GM10248 (cell line): ENCODE measurements at regions not wholly inside any gene's neighbourhood (a gene's known extent, or its start where the extent isn't known, plus 50 kb on each side); places are given as distances from the start of the nearest gene placed in this dataset.

ENCODE experiments used
- CTCF ChIA-PET: fragments of 300-600 bp; sonication (Branson Sonifier 250); formaldehyde crosslinking; extraction: SDS; loops from one replicate; lab custom pipeline; 2021; ENCODE audit warnings: antibody characterized with exemption; lab: Yijun Ruan, JAX
- POLR2A ChIA-PET: fragments of 350-650 bp; sonication (Branson Sonifier 250); formaldehyde crosslinking; extraction: SDS; loops from one replicate; lab custom pipeline; 2020; ENCODE audit warnings: antibody characterized with exemption; lab: Yijun Ruan, JAX
- DNase-seq: peaks from one replicate; pipeline ENCODE4 v3.0.0; 2012; ENCODE audit errors: extremely low spot score
- TF ChIP-seq, protein P1 (sequence below): IDR thresholded peaks from 2 replicates; pipeline ENCODE4 v1.5.1; 2012; ENCODE audit warnings: mild to moderate bottlenecking, low read depth; ENCODE audit errors: extremely low read depth, missing control alignments, control extremely low read depth

DNA sequence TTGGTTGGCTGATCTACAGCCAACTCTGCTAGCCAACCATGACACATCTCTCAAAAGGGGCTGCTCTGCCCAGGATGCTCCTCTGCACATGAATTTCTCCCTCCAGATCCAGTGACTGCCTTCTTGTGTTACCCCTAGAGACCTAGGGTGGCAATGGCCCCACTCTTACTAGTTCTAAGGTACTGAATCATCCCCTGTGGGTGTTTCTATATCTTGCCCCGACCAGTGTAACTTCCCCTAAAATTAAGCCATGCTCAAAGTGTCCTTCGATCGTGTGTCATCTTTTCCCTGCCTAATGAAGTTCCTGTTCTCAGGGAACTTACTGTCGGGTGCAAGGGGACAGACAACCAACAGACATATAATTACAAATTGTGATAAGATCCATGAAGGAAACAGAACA, 113.3 kb downstream of the FAM76B start:
- TF ChIP-seq, protein P1, sequence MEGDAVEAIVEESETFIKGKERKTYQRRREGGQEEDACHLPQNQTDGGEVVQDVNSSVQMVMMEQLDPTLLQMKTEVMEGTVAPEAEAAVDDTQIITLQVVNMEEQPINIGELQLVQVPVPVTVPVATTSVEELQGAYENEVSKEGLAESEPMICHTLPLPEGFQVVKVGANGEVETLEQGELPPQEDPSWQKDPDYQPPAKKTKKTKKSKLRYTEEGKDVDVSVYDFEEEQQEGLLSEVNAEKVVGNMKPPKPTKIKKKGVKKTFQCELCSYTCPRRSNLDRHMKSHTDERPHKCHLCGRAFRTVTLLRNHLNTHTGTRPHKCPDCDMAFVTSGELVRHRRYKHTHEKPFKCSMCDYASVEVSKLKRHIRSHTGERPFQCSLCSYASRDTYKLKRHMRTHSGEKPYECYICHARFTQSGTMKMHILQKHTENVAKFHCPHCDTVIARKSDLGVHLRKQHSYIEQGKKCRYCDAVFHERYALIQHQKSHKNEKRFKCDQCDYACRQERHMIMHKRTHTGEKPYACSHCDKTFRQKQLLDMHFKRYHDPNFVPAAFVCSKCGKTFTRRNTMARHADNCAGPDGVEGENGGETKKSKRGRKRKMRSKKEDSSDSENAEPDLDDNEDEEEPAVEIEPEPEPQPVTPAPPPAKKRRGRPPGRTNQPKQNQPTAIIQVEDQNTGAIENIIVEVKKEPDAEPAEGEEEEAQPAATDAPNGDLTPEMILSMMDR, result no peak
- no peak for DNase-seq
- POLR2A ChIA-PET, result no interaction called here
- CTCF ChIA-PET, result no interaction called here

DNA sequence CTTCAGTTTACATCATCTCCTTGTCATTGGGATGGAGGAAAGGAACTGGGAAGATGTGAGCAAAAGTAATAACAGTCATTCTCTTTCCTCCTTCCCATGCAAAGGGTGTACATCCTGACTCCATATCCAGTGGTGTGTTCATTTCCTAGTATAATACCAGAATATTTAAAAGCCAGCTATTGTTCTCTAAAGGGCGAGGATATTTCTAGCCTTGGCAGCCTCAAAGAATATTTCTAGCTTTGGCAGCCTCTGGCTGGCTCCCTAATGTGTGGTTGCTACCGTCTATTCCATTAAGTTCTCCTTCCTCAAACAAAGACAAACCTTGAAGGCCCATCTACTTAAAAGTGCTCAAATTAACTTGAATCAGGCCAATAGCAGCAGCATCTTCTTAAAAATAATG, 114.0 kb downstream of the FAM76B start:
- TF ChIP-seq, protein P1, result no peak
- DNase-seq, result no peak
- POLR2A ChIA-PET, result no interaction called here
- CTCF ChIA-PET, result interaction anchor here (1.3 kb wide), 1 partner anchor 30 kb away, joined by 5 read pairs; no protein-coding TSS in a partner anchor

DNA sequence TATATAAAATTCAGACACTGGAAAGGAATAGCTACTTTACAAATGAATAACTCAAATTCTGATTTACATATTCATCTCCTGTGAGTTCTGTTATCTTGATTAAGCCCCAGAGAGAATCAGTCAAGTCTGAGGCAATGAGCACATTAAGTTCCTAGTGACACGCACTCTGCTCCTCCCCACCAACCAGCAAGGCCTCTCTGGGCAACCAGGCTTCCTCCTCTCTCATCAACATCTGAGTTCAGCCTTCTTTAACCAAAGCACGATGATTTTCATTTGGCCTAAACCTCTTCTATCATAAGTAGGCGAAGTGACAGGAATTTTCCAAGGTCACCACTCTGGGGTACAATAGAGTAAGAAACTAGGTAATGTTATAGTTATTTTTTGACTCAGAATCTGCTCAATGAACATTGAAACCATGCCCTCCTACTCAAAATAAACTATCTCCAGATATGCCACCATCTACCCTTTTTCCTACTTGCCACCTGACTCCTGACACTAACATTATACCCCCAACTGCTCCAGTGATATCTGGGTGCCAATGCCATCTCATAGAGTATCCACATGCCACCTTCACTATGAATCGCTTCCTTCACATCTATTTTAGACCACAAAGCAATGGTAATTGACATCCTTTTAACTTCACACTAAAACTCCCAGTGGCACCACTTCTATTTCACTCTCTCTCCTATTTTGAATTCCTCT, 114.8 kb downstream of the FAM76B start:
- TF ChIP-seq, protein P1, result no peak
- ChIA-PET CTCF (interaction anchor here (1.3 to 3.3 kb wide), 3 partner anchors 9 to 38 kb away, joined by 3 to 10 read pairs (median 5); no protein-coding TSS in a partner anchor), POLR2A (no interaction called here)
- no peak for DNase-seq

DNA sequence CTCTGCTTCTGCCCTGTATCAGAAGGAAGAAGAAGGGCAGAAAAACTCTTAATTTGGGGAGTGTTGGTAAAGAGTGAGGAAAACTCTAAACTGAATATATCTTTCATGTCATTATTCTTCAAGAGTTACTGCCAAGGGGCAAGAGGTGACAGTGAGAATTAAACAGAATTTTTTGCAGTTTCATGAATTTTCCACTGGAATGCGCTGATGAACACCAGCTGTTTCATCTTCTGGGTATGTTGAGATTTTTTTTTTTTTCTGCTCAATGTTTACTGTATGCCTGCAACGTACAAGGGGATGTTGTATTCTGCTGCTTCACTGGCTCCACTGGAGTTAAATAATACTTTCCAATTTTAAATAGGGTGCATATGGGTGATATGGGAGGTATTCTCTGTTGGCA, 117.8 kb downstream of the FAM76B start:
- ChIA-PET CTCF (interaction anchor here (0.8 to 3.3 kb wide), 3 partner anchors 9 to 24 kb away, joined by 3 to 10 read pairs (median 10); no protein-coding TSS in a partner anchor), POLR2A (no interaction called here)
- no peak for DNase-seq
- TF ChIP-seq, protein P1, result no peak

DNA sequence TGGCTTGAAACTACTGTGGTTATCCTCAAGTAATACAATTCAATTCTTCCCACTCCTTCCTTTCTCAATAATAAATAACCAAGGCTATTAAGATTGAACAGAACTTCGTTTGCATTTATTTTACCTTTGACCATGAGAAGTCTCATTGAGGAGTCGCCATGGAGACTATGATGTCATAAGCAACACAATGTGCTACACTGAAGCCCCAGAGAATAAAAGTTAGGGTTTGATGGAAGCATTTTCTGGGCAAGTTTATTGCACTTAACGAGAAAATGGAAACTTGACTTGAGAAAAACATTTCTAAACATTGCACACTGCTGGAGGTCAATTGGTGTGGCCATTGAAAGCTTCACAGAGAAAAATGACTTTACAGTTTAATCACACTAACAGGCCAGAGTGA, 121.5 kb downstream of the FAM76B start:
- ChIA-PET CTCF (interaction anchor here (1.2 kb wide), 1 partner anchor 11 kb away, joined by 3 read pairs; no protein-coding TSS in a partner anchor), POLR2A (no interaction called here)
- TF ChIP-seq, protein P1, result no peak
- DNase-seq, result no peak

DNA sequence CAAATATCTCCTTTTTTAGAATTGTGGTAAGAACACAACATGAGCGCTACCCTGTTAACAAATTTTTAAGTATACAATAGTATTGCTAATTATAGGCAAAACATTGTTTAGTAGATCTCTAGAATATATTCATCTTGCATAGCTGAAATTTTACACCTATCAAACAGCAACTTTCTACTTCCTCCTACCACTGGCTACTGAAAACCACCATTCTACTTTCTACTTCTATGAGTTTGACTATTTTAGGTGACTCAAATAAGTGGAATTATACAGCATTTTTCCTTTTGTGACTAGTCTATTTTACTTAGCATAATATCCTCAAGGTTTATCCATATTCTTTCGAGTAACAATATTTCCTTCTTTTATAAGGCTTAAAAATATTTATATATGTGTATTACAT, 128.4 kb downstream of the FAM76B start:
- POLR2A ChIA-PET, result no interaction called here
- DNase-seq, result no peak
- TF ChIP-seq, protein P1, result no peak
- CTCF ChIA-PET, result no interaction called here
